GM21360 (cell line): ENCODE measurements at regions not wholly inside any gene's neighbourhood (a gene's known extent, or its start where the extent isn't known, plus 50 kb on each side); places are given as distances from the start of the nearest gene placed in this dataset.

ENCODE experiments used
- ATAC-seq: cut with Tn5 transposase; IDR thresholded peaks from one replicate; pipeline ENCODE4 v1.9.1; 2021; ENCODE audit warnings: mild to moderate bottlenecking, moderate library complexity; ENCODE audit not compliant: unreplicated experiment

DNA sequence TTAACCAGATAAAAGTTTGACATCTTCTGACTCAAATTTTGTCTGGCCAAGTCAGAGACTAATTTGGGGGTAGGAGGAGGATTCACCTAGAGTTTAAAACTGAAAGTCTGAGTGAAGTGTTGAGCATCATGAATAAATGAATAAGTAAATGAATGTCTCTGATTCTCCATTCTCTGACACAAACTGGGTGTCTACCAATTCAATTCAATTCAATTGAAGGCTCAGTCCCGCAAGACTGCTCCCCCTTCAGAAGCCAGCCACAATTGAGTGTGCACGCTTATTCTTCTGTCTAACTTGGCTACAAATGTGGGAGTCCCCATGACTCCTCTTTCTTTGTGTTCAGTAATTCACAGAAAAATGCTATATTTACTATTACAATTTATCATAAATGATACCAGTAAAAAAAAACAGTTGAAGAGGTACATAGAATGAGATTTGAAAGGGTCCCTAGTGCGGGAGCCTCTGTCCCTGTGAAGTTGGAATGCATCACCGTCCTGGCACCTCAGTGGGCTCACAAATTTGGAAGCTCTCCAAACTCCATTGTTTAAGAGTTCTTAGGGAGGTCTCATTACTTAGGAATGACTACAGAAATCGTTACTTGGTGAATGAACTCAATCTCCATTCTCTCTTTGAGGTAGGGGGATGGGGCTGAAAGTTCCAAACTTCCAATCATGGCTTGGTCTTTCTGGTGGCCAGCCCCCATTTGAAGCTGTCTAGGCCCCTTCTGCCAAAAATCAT is 243.7 kb upstream of the PHYHIPL start:
- ATAC-seq = no peak

DNA sequence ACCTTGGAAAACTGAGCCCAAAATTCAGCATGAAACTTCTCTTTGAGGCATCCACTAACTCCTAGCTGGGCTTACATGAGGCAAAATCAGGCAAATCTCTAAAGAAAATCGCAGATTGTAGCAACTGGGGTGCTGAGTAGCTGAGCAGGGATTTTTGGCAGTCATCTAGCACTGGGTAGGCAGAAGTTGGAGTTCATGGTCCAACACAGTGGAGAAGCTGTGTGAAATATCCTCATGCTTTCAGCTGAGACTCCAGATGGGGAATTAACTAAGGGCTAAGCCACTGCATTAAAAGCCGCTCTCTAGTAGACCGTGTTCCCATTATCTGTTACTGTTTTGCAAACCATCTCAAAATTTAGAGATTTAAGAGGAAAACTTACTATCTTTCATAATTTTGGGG is 240.1 kb upstream of the PHYHIPL start:
- no peak for ATAC-seq

DNA sequence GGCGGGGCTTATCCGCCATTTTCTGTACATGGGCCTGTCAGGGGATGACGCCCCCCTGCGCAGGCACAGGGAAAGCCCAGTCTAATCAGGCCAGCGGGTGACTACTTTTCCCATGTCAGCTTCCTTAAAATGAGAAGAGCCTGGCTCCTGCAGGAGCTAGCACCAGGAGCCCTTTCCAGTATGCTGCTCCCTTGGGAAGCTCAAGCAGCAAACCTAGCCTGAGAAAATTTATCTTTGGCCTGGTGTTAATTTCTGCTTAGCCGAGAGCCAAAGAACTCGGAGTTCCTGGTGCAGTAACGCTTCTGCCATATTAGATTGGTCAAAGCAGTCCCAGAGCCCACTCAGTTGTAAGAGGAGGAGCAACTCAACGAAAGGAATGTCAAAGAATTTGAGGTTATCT is 239.0 kb upstream of the PHYHIPL start:
- ATAC-seq = no peak

DNA sequence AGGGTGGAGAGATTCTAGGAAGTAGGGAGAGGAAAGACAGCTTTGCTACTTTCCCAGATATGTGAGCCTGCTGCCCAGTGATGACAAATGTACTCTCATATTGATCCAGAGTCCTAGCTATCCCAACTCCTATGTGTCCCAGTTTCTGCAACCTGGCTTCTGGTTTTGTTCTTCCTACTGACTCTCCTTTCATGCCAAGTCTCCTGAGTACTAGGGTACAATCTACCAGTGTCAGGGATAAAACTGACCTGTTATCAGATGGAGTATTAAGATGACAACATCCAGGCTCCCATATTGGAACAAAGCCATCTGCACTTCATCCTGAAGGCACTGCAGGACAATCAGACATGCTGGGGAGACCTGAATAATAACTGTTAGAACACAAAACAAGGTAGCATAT is 233.7 kb upstream of the PHYHIPL start:
- ATAC-seq = no peak

DNA sequence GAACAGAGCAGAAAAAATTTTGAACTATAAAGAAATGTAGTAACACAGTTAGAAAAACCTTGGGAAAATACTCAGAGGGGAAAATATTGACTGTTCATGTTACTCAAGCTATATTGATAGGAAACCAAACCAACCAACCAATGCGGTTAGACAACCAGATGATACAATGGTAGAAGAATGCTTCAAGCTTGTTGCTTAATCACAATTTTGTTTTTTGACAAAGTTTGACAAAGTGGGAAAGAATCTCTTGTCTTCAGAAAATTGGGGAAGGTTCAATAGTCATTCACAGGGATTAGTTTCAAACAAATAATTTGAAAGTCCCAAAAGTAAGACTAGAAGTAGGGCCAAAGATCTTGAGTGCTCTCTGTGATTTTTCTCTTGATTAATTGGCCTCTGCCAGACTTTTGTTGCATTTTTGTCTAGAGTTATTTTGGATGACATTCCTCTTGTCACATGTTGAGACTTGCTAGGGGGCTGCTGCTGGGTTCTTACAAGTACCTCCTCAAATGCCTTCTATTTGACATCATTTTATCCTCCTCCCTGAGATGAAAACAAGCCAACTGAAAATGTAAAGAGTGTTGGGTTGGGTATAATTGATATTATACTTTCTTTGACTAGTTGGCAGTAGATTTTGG is 233.1 kb upstream of the PHYHIPL start:
- no peak for ATAC-seq

DNA sequence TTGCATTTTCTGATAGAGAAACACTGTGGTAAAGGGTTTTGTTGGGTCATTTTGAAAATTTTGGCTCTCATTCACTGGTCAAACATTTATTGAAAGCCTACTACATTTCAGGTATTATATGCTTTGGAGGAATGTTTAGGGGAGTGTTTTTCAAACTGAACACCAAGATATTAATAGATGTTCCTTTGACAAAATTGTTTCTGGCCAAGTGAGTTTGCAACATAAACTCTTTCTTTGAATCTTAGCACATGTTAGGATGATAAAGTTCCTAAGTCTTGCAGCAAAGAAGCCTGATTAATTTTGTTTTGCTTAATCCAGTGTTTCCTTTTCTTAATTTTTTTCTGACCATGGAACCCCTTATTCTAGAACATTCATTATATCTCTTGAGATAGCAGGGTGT is 232.5 kb upstream of the PHYHIPL start:
- no peak for ATAC-seq

DNA sequence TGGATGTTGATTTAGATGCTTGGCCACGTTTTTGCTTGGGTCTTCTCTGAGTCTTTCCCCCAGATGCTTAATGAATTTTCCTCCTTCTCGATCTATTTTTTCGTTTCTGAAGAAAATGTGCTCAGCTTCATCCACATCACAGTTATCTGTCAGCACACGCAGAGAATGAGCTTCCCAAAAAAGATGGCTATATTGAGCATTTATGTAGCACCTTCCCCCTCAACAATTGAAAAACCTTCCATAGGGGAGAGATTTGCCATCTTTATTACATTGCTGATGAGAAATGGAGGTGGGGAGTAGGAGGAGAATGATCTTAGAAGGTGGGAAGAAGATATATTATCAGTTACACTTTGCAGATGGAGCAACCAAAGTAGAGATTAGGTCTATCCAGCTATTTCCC is 228.1 kb upstream of the PHYHIPL start:
- no peak for ATAC-seq

DNA sequence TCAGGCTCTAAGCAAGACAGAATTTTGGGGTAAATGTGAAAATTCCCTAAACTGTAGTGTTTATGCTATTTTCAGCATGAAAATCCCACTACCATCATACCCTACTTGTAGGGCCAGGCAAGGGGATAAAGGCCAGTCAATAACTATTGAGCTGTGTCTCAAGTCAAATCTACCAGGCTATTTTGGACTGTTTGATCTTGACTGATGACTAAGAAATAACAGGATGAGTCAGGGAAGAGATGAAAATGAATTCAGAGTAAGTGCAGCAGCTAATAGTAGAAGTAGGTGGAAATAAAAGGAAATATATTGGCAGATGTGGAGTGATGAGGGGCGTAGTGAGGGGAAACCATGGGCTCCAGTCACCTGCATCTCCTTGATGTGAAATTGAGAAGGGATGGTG is 225.8 kb upstream of the PHYHIPL start:
- no peak for ATAC-seq

DNA sequence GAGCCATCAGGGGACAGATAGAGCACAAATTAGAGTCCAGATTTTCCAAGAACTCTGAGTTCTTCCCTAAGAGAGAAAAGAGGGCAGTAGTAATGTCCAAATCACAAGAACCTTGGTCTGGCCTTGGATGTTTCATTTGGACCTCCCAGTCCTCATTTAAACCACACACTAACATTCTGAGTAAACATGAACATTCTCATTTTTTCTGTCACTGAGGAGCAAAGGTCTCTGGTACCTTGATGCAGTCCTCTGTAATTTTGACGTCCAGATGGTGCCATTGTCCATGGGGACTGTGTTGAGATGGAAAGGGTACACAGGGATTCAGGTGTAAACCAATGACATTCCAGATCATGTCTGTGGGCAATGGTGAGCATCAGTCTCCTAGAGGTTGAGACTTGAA is 225.4 kb upstream of the PHYHIPL start:
- ATAC-seq = no peak

DNA sequence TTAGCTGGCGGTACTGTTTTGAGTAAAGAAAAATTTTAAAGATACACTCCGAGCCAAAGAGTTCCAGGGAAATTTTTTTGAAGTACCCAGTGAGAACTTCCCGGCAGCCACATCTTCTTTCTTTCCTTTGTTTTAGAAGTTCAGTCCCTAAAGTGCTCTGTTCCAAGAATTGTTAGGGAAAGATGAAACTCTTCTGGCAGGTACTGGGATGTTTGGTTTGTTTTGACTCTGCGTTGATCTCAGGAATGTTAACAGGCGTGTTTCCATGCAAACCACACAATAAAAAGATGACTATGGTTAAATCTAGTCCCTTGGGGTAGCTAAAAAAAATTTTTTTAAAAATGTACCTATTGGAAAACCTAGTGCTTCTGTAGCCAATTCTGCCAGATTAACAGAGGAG is 224.7 kb upstream of the PHYHIPL start:
- ATAC-seq = no peak

DNA sequence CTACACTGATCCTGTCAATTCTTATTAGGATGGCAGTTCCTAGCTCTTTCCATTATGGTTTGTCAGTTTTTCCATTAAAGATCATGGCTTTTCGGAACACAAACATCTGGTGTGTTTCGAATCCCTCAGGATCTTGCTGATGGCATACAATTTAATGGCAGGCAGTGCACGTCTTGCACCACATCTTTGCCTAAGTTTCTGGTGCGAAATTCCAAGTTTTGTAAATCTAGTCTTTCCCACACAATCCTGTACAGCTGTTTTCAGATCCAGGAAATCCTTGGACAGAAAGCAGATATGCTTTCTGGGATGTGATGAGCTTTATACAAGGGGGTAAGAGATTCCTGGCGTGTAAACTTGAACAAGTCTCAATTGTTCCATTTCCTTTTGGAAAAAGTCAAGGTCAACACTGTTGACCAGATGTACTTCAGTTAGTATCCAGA is 224.3 kb upstream of the PHYHIPL start:
- ATAC-seq = no peak

DNA sequence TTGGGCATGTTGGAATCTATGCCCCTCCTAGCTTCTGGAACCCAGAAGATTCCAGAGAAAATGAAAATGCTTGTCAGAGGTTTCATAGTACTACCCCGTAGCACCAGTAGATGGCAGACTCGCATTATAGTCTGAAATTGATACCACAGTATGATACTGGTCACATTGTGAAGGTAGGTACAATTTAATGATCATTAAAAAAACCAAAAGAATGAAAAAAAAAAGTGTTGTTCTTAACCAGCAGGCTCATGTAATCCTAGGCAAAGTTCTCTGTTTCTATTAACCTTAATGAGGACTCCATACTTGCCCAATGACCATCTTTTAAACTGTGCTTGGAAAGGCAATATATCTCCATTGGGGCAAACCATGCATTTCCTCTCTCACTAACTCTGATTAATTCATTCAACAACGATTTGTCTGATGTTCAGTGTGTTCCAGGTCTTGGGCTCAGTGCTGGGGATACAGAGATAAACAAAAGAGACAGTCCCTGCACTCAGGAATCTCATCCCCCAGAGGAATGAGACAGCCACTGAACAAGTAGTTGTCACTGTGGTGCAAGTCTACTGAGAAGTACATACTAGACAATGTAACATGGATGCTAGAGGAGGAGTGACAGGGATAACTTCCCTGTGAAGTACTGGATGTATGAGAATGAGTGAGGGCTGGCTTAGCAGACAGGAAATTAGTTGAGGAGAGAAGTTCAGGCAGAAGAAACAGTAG is 223.5 kb upstream of the PHYHIPL start:
- ATAC-seq = no peak

DNA sequence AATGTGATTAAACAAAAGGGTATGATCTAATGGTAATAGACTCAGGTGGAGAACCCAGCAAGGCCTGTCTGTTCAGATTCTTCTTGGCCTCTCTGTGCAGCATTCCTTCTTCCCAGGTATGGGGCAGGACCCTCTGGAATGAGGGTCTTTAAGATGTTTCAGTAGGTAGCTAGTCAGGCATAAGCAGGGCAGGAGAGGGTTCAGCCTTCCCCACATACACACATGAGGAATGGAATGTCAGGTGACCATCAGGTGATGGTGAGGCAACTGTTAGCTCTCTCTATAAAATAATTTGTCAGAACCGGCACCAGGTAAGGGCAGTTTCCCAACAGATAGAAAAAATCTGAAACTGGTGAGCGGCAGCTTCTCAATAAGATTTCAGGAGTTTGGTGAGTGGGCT is 222.3 kb upstream of the PHYHIPL start:
- no peak for ATAC-seq

DNA sequence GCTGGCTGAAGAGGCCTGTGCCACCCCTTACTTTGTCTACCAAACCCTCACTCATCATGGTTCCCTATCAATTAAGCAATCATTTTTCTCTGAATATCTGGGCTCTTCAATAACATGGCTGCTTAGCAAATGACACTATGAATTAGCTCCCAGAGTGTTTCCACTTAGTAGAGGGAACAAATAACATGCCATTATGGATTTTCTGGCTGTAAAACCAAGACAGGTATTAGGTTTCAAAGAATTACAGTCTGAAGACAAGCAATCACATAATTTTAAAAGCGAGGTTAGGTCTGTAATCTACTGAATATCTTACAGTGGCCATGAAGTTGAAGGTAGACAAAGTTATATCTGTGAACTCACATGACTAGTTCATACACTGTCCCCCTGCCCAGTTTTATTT is 220.8 kb upstream of the PHYHIPL start:
- ATAC-seq = no peak

DNA sequence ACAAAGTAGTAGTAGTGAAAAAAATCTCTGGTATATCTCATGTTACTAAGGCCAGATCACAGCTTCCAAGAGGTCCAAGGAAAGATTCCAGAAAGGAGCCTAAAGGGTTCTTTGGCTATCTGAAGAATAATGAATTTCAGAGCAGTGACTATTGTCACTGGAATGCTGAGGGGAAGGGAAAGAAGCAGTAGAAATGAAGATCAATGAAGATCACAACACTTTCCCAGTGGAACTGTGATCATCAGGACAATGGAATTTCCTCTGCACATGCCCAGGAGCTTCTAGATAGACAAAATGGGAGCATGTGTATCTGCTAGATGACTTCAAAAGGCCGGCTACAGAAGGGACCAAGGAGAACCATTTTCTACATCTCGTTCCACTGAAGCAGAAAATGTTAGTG is 219.5 kb upstream of the PHYHIPL start:
- no peak for ATAC-seq

DNA sequence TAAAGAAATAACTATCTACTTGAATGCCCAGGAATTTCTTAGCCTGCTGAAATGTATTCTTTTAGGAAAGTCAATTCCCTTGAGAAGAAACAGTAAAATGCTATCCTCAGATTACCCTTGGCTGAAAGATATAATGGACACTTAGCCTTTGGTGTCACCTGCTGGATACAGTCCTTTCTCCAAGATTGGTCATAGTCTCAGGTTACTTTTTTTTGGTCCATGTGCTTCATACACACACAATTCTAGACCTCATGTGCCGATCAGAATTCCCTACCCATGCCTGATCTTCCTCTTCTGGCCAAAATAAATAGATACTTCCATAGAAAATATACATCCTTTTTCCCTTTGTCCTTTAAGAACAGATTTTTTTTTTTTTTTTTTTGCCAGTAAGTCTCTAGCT is 218.9 kb upstream of the PHYHIPL start:
- ATAC-seq = no peak

DNA sequence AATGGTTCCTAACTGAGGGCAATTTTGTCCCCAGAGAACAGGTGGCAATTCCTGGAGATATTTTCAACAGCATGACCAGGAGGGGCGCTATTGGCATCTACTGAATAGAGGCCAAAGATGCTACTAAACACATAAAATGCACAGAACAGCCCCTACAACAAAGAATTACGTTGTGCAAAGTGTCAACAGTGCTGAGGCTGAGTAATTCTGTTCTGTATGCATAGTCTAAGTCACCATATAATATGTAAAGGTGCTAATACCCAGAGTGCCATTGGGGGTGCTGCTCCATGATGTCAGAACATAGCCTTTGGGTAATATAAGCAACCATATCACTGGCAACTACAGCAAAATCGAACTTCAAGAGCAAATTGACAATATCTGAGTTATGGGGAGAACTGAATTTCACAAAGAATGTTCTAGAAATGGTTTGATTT is 213.3 kb upstream of the PHYHIPL start:
- no peak for ATAC-seq

DNA sequence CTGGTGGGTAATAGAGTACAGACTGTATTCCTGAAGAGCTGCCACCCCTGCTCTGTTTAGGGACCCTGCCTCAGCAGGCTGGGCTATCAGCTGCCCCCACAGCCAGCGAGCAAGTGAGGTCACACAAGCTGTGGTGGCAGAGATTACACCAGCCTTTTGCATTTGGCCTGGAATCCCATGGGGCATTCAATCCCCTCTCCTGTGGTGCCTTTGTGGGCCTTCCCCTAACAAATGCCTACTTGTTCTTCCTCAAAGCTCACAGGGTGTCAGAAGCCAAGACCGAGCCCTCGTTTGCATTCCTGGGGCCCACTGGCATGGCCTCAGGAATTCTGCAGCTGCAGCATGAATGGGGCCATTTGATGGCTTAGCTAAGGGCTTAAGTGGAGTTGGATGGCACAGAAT is 212.7 kb upstream of the PHYHIPL start:
- no peak for ATAC-seq

DNA sequence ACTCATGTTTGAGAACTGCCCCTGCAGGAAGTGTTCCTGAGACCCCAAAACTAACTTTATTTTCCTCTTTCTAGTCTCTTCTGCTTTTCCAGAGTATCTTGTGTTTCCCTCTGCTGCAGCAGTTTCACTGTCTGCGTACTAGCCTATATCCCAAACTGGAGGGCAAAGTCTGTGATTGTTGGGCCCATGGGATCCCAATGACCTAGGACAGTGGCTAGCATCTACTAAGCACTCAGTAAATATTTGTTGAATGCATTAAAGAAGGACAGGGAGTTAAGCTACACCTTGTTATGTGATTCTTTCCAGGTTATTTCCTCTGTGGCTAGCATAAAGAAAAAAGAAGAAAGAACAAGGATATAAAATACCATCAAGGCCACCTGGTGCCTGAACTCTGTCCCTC is 210.6 kb upstream of the PHYHIPL start:
- ATAC-seq = no peak

DNA sequence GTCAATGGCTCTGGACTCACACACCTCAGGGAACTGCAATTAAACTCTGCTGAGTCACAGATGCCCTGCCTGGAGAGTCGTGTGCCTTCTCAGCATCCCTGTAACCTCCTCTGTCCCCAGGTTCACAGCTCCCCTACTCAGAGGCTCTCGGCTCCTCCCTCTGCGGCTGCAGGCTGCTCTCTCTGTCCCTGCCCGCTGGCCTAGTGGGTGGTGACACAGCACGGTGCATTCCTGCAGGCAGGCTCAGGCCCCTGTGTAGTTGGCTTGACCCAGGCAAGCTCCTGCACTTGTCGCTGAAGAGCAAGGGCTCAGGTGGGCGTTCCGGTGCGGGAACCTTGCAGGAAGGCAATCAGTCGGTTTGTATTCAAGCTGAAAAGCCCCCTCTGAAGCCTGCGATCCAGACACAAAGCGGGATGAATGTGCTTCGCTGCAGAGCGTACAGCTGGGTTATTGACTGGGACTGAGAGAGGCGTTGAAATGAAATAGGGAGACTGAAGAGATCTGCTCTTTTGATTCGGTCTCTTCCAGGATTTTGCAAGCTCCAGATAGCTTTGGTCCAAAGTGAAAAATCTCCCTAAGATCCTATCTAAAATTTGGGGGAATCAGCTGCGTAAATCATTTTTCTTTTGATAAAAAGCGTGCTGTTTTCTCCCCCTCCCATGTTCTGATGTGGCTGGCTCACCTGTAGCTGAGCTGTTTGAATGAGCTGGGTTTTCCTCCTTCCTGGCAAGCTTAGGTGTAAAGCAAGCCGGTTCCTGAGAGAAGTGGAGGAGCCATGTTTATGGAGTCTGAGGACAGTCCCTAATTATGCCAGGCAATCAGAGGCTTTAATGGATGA is 208.7 kb upstream of the PHYHIPL start:
- peak; percentile 87 for ATAC-seq

DNA sequence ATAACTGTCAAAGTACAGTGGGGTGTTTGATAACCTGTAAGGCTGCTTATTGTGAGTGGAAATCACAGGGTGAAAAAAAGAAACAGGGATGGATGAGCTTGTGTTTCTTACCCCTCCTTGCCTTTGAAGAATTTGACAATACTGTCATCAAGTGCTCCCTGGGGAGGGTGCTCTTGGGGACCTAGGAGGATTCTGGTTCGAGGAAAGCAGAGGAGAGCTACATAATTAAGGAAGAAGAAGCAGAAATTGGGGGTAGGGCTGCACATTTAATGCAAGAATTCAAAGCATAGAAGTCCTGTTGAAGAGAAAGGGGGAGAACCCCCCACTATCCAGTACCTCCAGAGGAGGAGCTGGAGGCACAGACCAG is 208.1 kb upstream of the PHYHIPL start:
- no peak for ATAC-seq
